Loucy (cell line): ENCODE measurements at regions not wholly inside any gene's neighbourhood (a gene's known extent, or its start where the extent isn't known, plus 50 kb on each side); places are given as distances from the start of the nearest gene placed in this dataset.

Experiments
- EZH2phosphoT487 ChIP-seq: fragments of 200-600 bp; IDR thresholded peaks from 2 replicates; pipeline ENCODE4 v1.6.1; 2018; ENCODE audit warnings: antibody characterized with exemption, mild to moderate bottlenecking, moderate library complexity, borderline replicate concordance
- TF ChIP-seq, protein P1 (sequence below): fragments of 200-600 bp; sonication (generic); conservative IDR thresholded peaks from 2 replicates; pipeline ENCODE4 v1.5.1; 2014; ENCODE audit warnings: mild to moderate bottlenecking, antibody characterized with exemption, low read length

DNA sequence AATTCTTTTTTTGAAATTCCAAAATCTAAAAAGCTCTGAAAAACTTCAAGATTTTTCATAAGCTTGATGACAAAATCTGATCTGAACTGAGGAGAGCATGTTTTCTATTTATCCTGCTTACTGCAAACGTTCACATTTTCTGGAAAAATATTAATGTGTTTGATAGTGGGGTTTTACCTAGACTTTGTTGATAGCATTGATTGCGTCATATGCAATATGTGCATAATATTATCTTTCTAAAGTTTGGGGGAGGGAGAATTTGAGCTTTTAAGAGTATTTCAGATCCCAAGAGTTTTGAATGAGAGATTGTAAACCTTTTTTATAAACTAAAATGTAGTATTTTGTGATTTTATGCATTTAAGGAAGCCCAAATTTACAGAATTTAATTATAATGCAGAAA, 62.8 kb upstream of the CDH6 start:
- TF ChIP-seq, protein P1, sequence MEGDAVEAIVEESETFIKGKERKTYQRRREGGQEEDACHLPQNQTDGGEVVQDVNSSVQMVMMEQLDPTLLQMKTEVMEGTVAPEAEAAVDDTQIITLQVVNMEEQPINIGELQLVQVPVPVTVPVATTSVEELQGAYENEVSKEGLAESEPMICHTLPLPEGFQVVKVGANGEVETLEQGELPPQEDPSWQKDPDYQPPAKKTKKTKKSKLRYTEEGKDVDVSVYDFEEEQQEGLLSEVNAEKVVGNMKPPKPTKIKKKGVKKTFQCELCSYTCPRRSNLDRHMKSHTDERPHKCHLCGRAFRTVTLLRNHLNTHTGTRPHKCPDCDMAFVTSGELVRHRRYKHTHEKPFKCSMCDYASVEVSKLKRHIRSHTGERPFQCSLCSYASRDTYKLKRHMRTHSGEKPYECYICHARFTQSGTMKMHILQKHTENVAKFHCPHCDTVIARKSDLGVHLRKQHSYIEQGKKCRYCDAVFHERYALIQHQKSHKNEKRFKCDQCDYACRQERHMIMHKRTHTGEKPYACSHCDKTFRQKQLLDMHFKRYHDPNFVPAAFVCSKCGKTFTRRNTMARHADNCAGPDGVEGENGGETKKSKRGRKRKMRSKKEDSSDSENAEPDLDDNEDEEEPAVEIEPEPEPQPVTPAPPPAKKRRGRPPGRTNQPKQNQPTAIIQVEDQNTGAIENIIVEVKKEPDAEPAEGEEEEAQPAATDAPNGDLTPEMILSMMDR: no peak
- TF ChIP-seq EZH2phosphoT487: no peak
